ENCODE measurements at regions not wholly inside any gene's neighbourhood (a gene's known extent, or its start where the extent isn't known, plus 50 kb on each side); places are given as distances from the start of the nearest gene placed in this dataset.

GRCh38 chr1:117313555-117313954 lies 53.7 kb upstream of the MAN1A2 start:
- TF ChIP-seq POLR2A (IDR thresholded peaks at IDR 0.05; ENCODE audit: low read depth, low read length) (no peak), POLR2AphosphoS5 (IDR thresholded peaks at IDR 0.05; ENCODE audit: low read depth, low read length) (no peak), TAF1 (IDR thresholded peaks at IDR 0.05; ENCODE audit: borderline replicate concordance, low read depth, low read length) (no peak)

Data from GM12892 (cell line).